ENCODE measurements at regions not wholly inside any gene's neighbourhood (a gene's known extent, or its start where the extent isn't known, plus 50 kb on each side); places are given as distances from the start of the nearest gene placed in this dataset.
"Not testable (repeated sequence)": the region's sequence is repeated elsewhere in the genome, so short reads cannot be mapped to it uniquely, and the experiment has no call there.

GRCh38 chr7:114345494-114345893, 69.1 kb upstream of the FOXP2 start:
- H3K4me1 Mint-ChIP-seq (ENCODE audit: low read depth, unreplicated experiment): peaks cover 4% of the 10 kb centered on the region
- H3K27ac Mint-ChIP-seq (ENCODE audit: unreplicated experiment): no peak overlapping the region

GRCh38 chr7:114343949-114344708, 70.5 kb upstream of the FOXP2 start:
- Mint-ChIP-seq H3K27ac (ENCODE audit: unreplicated experiment) (no peak overlapping the region), H3K4me1 (ENCODE audit: low read depth, unreplicated experiment) (no peaks in the 10 kb centered on the region), H3K4me3 (ENCODE audit: unreplicated experiment) (no peak overlapping the region), H3K27me3 (ENCODE audit: unreplicated experiment) (no peaks in the 10 kb centered on the region), H3K9me3 (ENCODE audit: unreplicated experiment) (no peaks in the 10 kb centered on the region), H3K36me3 (ENCODE audit: unreplicated experiment) (no peaks in the 10 kb centered on the region)
- TF ChIP-seq CTCF (IDR thresholded peaks at IDR 0.05; ENCODE audit: partially characterized antibody, unreplicated experiment): no peak
- DNase-seq: no peak

More at GRCh38 chr7:114345494-114345893, 69.1 kb upstream of the FOXP2 start:
- no peaks in the 10 kb centered on the region for H3K27me3 Mint-ChIP-seq (ENCODE audit: unreplicated experiment)
- no peak for DNase-seq
- H3K4me3 Mint-ChIP-seq (ENCODE audit: unreplicated experiment): no peak overlapping the region
- no peaks in the 10 kb centered on the region for H3K36me3 Mint-ChIP-seq (ENCODE audit: unreplicated experiment)
- H3K9me3 Mint-ChIP-seq (ENCODE audit: unreplicated experiment): no peaks in the 10 kb centered on the region
- TF ChIP-seq CTCF (IDR thresholded peaks at IDR 0.05; ENCODE audit: partially characterized antibody, unreplicated experiment): no peak

GRCh38 chr7:114342431-114343179, 72.0 kb upstream of the FOXP2 start:
- H3K4me1 Mint-ChIP-seq (ENCODE audit: low read depth, unreplicated experiment): no peaks in the 10 kb centered on the region
- no peaks in the 10 kb centered on the region for H3K9me3 Mint-ChIP-seq (ENCODE audit: unreplicated experiment)
- H3K27ac Mint-ChIP-seq (ENCODE audit: unreplicated experiment): no peak overlapping the region
- TF ChIP-seq CTCF (IDR thresholded peaks at IDR 0.05; ENCODE audit: partially characterized antibody, unreplicated experiment): no peak
- no peak overlapping the region for H3K4me3 Mint-ChIP-seq (ENCODE audit: unreplicated experiment)
- no peaks in the 10 kb centered on the region for H3K36me3 Mint-ChIP-seq (ENCODE audit: unreplicated experiment)
- H3K27me3 Mint-ChIP-seq (ENCODE audit: unreplicated experiment): no peaks in the 10 kb centered on the region
- no peak for DNase-seq

GRCh38 chr7:114341648-114342047, 73.0 kb upstream of the FOXP2 start:
- Mint-ChIP-seq H3K27ac (ENCODE audit: unreplicated experiment) (no peak overlapping the region), H3K36me3 (ENCODE audit: unreplicated experiment) (no peaks in the 10 kb centered on the region), H3K4me3 (ENCODE audit: unreplicated experiment) (no peak overlapping the region), H3K4me1 (ENCODE audit: low read depth, unreplicated experiment) (no peaks in the 10 kb centered on the region), H3K27me3 (ENCODE audit: unreplicated experiment) (no peaks in the 10 kb centered on the region), H3K9me3 (ENCODE audit: unreplicated experiment) (no peaks in the 10 kb centered on the region)
- DNase-seq: no peak
- TF ChIP-seq CTCF (IDR thresholded peaks at IDR 0.05; ENCODE audit: partially characterized antibody, unreplicated experiment): no peak

GRCh38 chr7:114334989-114335388, 79.6 kb upstream of the FOXP2 start:
- no peak overlapping the region for H3K27ac Mint-ChIP-seq (ENCODE audit: unreplicated experiment)
- no peak overlapping the region for H3K4me3 Mint-ChIP-seq (ENCODE audit: unreplicated experiment)
- TF ChIP-seq CTCF (IDR thresholded peaks at IDR 0.05; ENCODE audit: partially characterized antibody, unreplicated experiment): no peak
- no peaks in the 10 kb centered on the region for H3K9me3 Mint-ChIP-seq (ENCODE audit: unreplicated experiment)
- H3K4me1 Mint-ChIP-seq (ENCODE audit: low read depth, unreplicated experiment): no peaks in the 10 kb centered on the region
- H3K27me3 Mint-ChIP-seq (ENCODE audit: unreplicated experiment): no peaks in the 10 kb centered on the region
- DNase-seq: no peak
- no peaks in the 10 kb centered on the region for H3K36me3 Mint-ChIP-seq (ENCODE audit: unreplicated experiment)

- H3K27ac Mint-ChIP-seq (ENCODE audit: unreplicated experiment); DNase-seq; H3K4me3 Mint-ChIP-seq (ENCODE audit: unreplicated experiment); H3K4me1 Mint-ChIP-seq (ENCODE audit: low read depth, unreplicated experiment); H3K9me3 Mint-ChIP-seq (ENCODE audit: unreplicated experiment); H3K27me3 Mint-ChIP-seq (ENCODE audit: unreplicated experiment); H3K36me3 Mint-ChIP-seq (ENCODE audit: unreplicated experiment): not testable (repeated sequence)
These were observed 85.2 kb upstream of the FOXP2 start for GRCh38 chr7:114329458-114329857.
